Activated naive CD4-positive, alpha-beta T cell treated with anti-CD3 and anti-CD28 coated beads for 36 hours (primary cell): ENCODE measurements at regions not wholly inside any gene's neighbourhood (a gene's known extent, or its start where the extent isn't known, plus 50 kb on each side); places are given as distances from the start of the nearest gene placed in this dataset.
"Not testable (repeated sequence)": the region's sequence is repeated elsewhere in the genome, so short reads cannot be mapped to it uniquely, and the experiment has no call there.

Experiments
- CTCF ChIA-PET: fragments of 350-600 bp; sonication (Branson Sonifier 250); formaldehyde crosslinking; loops from one replicate; lab custom pipeline; 2021; ENCODE audit warnings: antibody characterized with exemption; lab: Charles Lee
- DNase-seq: peaks from one replicate; pipeline ENCODE4 v3.0.0-alpha.2; 2020
- H3K27ac Mint-ChIP-seq: one replicate; pipeline ENCODE4 v1.8.0; 2021; ENCODE audit warnings: mild to moderate bottlenecking, mixed read lengths
- H3K27me3 Mint-ChIP-seq: one replicate; pipeline ENCODE4 v1.8.0; 2021; ENCODE audit warnings: low read depth, mixed read lengths
- H3K36me3 Mint-ChIP-seq: one replicate; pipeline ENCODE4 v1.8.0; 2021; ENCODE audit warnings: low read depth, mixed read lengths
- H3K4me1 Mint-ChIP-seq: one replicate; pipeline ENCODE4 v1.8.0; 2021; ENCODE audit warnings: low read depth, mixed read lengths
- H3K4me3 Mint-ChIP-seq: one replicate; pipeline ENCODE4 v1.8.0; 2021; ENCODE audit warnings: mild to moderate bottlenecking, moderate library complexity, mixed read lengths
- H3K9me3 Mint-ChIP-seq: one replicate; pipeline ENCODE4 v1.8.0; 2021; ENCODE audit warnings: mixed read lengths
- intact Hi-C: fragments of 100-400 bp; cut with micrococcal nuclease; formaldehyde crosslinking; loops from one replicate; pipeline ENCODE4 v1.15.1; 2023

DNA sequence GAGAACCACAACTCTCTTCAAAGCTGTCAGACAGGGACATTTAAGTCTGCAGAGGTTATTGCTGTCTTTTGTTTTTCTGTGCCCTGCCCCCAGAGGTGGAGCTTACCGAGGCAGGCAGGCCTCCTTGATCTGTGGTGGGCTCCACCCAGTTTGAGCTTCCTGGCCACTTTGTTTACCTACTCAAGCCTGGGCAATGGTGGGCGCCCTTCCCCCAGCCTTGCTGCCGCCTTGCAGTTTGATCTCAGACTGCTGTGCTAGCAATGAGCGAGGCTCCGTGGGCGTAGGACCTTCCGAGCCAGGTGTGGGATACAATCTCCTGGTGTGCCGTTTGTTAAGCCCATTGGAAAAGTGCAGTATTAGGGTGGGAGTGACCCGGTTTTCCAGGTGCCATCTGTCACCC is 822.1 kb downstream of the KCNMA1 start:
- DNase-seq, H3K27ac Mint-ChIP-seq, H3K4me1 Mint-ChIP-seq, CTCF ChIA-PET, H3K27me3 Mint-ChIP-seq, H3K36me3 Mint-ChIP-seq, H3K4me3 Mint-ChIP-seq, intact Hi-C loops: not testable (repeated sequence)
- peaks cover 12% of the 10 kb centered on the region for H3K9me3 Mint-ChIP-seq

DNA sequence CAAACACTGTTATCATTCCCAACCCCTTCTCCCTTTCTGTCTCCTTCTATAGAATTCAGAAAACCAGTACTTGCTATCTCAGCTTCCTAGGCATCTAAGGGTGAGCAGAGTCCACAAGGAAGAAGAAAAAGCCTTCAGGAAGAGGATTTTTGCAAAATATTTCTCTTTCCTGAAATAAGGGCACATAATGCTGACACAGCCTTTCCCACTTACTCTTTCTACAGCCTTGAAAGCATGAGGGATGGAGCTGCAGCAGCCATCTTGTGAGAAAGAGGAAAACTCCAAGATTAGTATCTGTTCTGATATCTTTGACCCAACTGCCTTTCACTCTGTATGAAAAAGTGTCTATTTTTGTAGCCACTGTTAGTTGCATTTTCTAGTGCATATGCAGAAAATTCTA is 826.2 kb downstream of the KCNMA1 start:
- DNase-seq = no peak
- intact Hi-C loops = no loop called here
- H3K27ac Mint-ChIP-seq = no peak overlapping the region
- H3K27me3 Mint-ChIP-seq = no peaks in the 10 kb centered on the region
- CTCF ChIA-PET = no interaction called here
- no peaks in the 10 kb centered on the region for H3K36me3 Mint-ChIP-seq
- no peaks in the 10 kb centered on the region for H3K9me3 Mint-ChIP-seq
- no peaks in the 10 kb centered on the region for H3K4me1 Mint-ChIP-seq
- no peak overlapping the region for H3K4me3 Mint-ChIP-seq

DNA sequence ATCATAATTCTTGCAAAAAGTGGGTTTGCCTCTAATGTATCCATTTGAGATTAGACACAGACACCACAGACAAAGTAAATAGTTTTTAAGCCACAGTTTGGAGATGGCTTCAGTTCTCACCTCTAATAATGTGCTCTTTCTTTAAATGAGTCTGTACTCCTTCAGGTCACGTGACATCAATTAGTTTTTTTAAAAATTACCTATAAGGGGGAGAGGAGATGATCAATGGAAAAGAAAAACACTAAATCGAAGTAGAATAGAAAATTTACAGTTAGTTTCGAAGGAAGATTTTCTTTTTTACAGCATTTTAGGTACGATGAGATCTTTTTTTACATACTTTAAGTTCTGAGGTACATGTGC is 849.2 kb downstream of the KCNMA1 start:
- intact Hi-C loops = no loop called here
- Mint-ChIP-seq H3K36me3 (no peaks in the 10 kb centered on the region), H3K4me1 (no peaks in the 10 kb centered on the region), H3K27ac (no peak overlapping the region), H3K27me3 (no peaks in the 10 kb centered on the region), H3K9me3 (peaks cover 7% of the 10 kb centered on the region), H3K4me3 (no peak overlapping the region)
- CTCF ChIA-PET = no interaction called here
- no peak for DNase-seq

DNA sequence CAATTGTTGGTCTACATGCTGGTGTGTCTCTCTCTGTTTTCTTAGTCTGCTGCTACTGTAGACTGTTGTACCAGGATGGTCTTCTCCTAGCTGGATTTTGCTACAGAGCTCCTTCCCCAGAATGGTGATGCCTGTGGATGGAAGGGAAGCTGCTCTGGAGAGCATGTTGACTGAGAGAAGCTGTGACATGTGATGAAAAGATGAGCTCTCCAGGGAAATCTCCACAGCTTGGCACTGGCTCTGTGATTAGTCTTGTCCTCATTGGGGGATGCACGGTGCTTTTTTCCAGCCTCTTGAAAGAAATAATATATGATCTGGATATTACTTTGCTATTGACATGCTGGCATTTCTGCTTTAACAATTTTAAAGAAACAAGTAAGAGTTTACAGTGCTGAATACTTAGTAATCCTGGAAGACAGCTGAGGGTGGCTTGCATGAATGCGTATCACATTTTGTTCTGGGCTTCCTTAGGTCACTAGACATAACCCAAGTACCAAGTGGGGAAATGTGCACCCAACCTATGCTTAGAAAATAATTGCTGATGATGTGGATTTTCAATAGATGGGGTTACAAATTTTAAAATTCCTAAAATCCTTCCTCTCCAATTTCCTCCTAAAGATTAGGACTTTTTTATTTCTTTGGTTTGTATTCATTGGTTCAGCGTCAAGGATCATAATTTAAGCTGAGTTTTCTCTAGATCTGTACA is 849.7 kb downstream of the KCNMA1 start:
- CTCF ChIA-PET = no interaction called here
- Mint-ChIP-seq H3K27ac (no peak overlapping the region), H3K4me3 (no peak overlapping the region), H3K9me3 (peaks cover 7% of the 10 kb centered on the region), H3K36me3 (no peaks in the 10 kb centered on the region), H3K27me3 (no peaks in the 10 kb centered on the region), H3K4me1 (no peaks in the 10 kb centered on the region)
- intact Hi-C loops = no loop called here
- no peak for DNase-seq

DNA sequence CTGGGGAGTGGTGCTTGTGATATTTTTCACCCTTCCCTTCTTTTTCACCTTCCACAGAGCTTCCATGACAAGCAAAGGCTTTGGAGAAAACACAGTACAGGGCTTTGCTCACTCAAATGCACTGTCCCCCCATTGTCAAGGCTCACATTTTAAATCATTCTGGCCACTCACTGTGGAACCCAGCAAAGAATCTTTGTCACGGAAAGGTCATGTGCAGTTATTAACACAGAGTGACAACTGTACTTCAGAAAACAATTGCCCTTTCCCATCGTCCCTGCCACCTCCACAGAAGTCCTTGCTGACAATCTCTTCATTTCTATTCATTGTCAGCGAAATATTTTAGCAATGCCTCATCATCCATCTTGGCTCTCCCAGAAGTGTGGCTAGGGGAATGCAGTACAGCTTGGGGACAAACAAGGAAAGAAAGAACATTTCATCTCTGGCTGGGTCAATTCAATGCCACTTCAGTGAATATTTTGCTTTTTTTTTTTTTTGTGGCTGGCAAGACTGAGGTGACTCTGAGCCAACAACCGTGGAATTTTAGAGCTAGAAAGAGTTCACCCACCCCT is 851.0 kb downstream of the KCNMA1 start:
- CTCF ChIA-PET = no interaction called here
- no peaks in the 10 kb centered on the region for H3K27me3 Mint-ChIP-seq
- no peaks in the 10 kb centered on the region for H3K4me1 Mint-ChIP-seq
- H3K4me3 Mint-ChIP-seq = no peak overlapping the region
- no peak for DNase-seq
- no peaks in the 10 kb centered on the region for H3K36me3 Mint-ChIP-seq
- H3K27ac Mint-ChIP-seq = no peak overlapping the region
- peaks cover 9% of the 10 kb centered on the region for H3K9me3 Mint-ChIP-seq
- intact Hi-C loops = no loop called here

DNA sequence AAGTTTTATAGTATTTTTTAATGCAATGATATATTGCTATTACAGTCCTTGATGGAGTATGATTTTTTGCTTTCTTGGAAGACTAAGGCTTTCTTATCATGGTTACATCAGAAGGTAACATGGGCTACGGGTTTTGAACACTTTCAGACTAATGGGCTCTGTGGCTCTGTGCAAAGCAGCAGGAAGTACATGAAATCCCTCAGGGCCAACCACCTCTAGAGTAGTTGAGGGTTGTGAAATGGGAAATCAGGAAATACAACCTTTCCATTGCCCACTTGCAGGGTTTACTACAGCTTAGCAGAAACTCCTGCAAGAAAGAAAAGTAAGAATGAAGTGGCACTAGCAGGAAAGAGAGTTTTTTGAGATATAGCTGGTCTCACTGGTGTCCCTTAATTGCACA is 853.5 kb downstream of the KCNMA1 start:
- Mint-ChIP-seq H3K4me1 (no peaks in the 10 kb centered on the region), H3K9me3 (peaks cover 5% of the 10 kb centered on the region), H3K27ac (no peak overlapping the region), H3K27me3 (no peaks in the 10 kb centered on the region), H3K4me3 (no peak overlapping the region), H3K36me3 (no peaks in the 10 kb centered on the region)
- intact Hi-C loops = no loop called here
- DNase-seq = no peak
- CTCF ChIA-PET = interaction anchor here (0.7 kb wide), 1 partner anchor 42 kb away, joined by 3 read pairs; no protein-coding TSS in a partner anchor

DNA sequence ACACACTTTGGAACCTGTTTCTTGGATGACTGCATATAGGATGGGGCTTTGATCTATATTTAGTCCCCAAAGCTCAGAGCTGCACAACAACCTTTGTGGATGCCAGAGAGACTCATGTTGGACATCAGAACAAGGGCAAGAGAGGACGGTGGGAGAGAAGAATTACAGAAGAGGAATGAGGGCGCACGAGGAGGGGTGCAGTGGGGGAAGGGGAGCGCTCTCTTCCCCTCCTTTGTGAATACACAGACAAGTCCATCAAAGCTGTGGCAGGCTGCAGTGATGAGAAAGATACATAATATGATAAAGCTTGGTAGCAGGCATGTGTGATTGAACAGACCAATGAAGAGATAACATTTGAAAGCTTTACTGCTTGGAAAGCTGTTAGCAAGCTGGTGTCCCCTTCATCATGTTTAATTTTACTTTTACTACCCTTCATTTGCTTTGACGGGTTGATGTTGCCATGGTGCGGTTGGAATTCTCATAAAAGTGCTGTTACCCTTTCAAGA is 857.8 kb downstream of the KCNMA1 start:
- Mint-ChIP-seq H3K27ac (no peak overlapping the region), H3K27me3 (no peaks in the 10 kb centered on the region), H3K4me1 (no peaks in the 10 kb centered on the region), H3K4me3 (no peak overlapping the region), H3K36me3 (no peaks in the 10 kb centered on the region), H3K9me3 (peaks cover 5% of the 10 kb centered on the region)
- intact Hi-C loops = no loop called here
- CTCF ChIA-PET = no interaction called here
- no peak for DNase-seq

DNA sequence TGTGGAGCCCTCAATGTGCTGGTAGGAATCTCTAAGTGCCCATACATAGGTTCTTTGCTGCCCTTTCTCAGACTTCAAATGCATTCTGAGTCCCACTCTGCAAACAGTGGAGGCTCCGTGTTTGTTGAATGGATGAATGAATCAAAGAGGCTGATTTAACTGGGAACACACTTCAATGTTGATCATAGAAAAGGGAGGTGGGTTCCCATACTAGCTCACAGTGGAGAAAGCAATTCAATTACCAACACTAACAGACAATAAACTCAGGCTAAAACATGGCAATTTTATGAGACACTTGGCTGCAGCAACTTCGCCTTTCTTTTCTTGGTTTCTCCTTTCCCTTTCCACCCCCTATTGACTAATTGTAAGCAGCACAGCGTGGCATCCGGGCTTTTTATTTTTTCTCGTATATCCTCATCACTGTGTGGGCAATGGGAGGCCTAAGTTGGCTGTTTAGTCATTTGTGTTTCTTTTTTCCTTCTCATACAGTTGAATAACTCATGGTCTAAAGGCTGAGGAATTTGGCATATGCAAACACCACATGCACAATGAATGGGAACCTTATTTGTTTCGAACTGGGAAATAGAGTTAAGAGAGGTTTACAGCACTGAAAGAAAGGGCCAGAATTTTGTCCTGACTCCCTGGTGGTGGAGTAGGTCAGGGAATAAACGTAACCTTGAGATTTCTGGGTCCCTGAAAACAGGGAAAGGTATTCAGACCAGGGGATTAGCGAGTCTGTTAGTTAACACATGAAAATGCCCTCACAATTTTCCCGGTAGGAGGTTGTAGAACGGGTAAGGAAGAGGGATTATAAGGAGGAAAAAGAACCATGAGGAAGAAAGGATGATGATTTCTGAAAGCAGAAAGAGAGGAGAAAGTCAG is 858.5 kb downstream of the KCNMA1 start:
- CTCF ChIA-PET = no interaction called here
- no peaks in the 10 kb centered on the region for H3K4me1 Mint-ChIP-seq
- no peak for DNase-seq
- H3K27ac Mint-ChIP-seq = no peak overlapping the region
- H3K27me3 Mint-ChIP-seq = no peaks in the 10 kb centered on the region
- peaks cover 8% of the 10 kb centered on the region for H3K9me3 Mint-ChIP-seq
- H3K4me3 Mint-ChIP-seq = no peak overlapping the region
- H3K36me3 Mint-ChIP-seq = no peaks in the 10 kb centered on the region
- intact Hi-C loops = no loop called here

DNA sequence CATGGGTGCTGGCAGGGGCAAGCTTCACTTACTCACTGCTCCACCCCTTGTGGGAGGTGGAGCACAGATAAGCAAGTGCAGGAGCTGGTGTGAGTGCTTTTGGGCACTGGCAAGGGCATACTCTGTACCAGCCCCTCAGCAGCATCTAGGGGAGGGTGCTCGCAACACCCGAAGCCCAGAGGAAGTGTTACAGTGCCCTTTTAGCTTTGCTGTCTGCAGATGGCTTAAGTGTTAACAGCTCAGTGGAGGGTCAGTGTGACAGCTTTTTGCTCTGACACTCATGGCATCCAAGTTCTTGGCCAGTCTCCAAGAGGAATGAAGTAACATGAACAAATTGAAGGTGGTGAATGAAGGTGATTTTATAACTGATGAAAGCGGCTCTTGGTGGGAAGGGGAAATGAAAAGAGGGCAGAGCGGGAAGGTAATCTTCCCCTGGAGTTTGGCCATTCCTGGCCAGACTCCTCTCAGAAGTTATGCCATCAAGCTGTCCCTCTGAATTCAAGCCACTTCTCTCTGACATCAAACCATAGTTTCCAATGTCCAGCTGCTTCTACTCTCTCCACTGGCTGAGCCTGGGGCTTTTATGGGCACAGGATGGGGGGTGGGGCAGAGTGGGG is 862.5 kb downstream of the KCNMA1 start:
- Mint-ChIP-seq H3K4me1 (no peaks in the 10 kb centered on the region), H3K27ac (no peak overlapping the region), H3K9me3 (peaks cover 8% of the 10 kb centered on the region), H3K4me3 (no peak overlapping the region), H3K27me3 (no peaks in the 10 kb centered on the region), H3K36me3 (no peaks in the 10 kb centered on the region)
- no peak for DNase-seq
- CTCF ChIA-PET = no interaction called here
- intact Hi-C loops = no loop called here

DNA sequence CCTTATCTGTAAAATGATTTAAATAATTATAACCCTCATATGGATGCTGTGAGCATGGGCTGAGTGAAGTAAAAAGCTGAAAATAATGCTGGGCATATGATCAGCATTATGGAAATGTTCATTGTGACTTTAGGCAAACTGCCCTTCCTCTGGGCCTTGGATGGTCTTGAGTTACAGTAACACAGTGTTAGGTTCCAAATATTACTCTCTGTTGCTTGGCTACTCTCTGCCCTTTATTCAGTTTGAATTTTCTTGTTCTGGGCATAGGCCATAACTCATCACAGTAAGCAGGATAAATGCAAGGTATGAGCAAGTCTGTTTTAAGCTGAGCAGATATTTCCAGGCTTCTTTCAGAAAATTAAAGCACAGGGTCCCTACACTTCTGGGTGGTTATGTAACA is 868.0 kb downstream of the KCNMA1 start:
- Mint-ChIP-seq H3K9me3 (peaks cover 5% of the 10 kb centered on the region), H3K27ac (no peak overlapping the region), H3K4me3 (no peak overlapping the region), H3K4me1 (no peaks in the 10 kb centered on the region), H3K27me3 (no peaks in the 10 kb centered on the region), H3K36me3 (no peaks in the 10 kb centered on the region)
- intact Hi-C loops = no loop called here
- CTCF ChIA-PET = no interaction called here
- no peak for DNase-seq

DNA sequence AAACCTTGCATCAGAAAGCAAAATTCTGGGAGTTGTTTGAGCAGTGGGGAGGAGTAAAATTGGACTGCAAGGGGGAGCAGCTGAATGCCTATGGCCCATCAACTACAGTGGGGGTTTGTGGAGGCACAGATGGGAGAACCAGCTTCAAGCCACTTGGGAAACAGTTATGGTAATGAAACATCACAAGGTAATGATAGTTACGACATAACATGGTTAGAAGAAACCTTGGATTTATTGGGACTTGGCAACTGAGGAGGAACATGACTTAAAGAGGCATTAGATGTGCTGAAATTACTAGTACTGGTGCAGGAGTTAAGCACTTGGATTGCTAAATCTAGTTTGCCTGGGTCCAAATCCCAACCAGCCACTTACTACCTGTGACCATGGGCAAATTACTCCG is 868.4 kb downstream of the KCNMA1 start:
- no peak overlapping the region for H3K4me3 Mint-ChIP-seq
- CTCF ChIA-PET = no interaction called here
- H3K27me3 Mint-ChIP-seq = no peaks in the 10 kb centered on the region
- peaks cover 2% of the 10 kb centered on the region for H3K9me3 Mint-ChIP-seq
- DNase-seq = no peak
- no peaks in the 10 kb centered on the region for H3K36me3 Mint-ChIP-seq
- H3K4me1 Mint-ChIP-seq = no peaks in the 10 kb centered on the region
- H3K27ac Mint-ChIP-seq = no peak overlapping the region
- intact Hi-C loops = no loop called here

DNA sequence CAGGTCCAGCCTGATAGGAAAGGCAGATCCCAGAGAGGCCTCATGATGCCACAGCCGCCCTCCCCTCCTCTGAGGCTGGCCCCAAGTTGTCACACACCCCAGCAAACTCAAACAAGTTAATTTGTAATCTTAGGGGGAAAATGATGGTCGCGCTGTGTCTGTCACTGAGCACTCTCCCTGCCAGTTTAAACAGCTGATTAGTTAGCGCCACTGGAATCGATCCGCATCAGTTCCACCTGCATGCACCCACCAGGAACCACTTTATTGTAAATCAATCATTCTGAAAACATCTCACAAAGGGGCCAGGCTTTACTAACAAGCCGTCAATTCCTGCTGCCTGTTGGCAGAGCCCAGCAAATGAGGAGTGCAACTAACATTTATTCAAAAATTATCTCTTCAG is 870.9 kb downstream of the KCNMA1 start:
- no peaks in the 10 kb centered on the region for H3K36me3 Mint-ChIP-seq
- no peak overlapping the region for H3K27ac Mint-ChIP-seq
- no peak overlapping the region for H3K4me3 Mint-ChIP-seq
- no peaks in the 10 kb centered on the region for H3K4me1 Mint-ChIP-seq
- H3K27me3 Mint-ChIP-seq = no peaks in the 10 kb centered on the region
- no peaks in the 10 kb centered on the region for H3K9me3 Mint-ChIP-seq
- intact Hi-C loops = no loop called here
- CTCF ChIA-PET = no interaction called here
- DNase-seq = no peak
